Epithelial cell of proximal tubule (primary cell): ENCODE measurements at regions not wholly inside any gene's neighbourhood (a gene's known extent, or its start where the extent isn't known, plus 50 kb on each side); places are given as distances from the start of the nearest gene placed in this dataset.

Source experiments
- DNase-seq: peaks from one replicate; pipeline ENCODE4 v3.0.0-alpha.2; 2011; ENCODE audit warnings: low read depth
- H3K4me3 ChIP-seq: 2 replicates; pipeline ENCODE4 v1.5.1; 2011; ENCODE audit warnings: low read depth, mild to moderate bottlenecking, low read length
- CTCF ChIP-seq: conservative IDR thresholded peaks from 2 replicates; pipeline ENCODE4 v1.5.1; 2012; ENCODE audit warnings: low read depth, mild to moderate bottlenecking, low read length

GRCh38 chr12:118680356-118680963 is 300.9 kb upstream of the SRRM4 start:
- DNase-seq: no peak
- H3K4me3 ChIP-seq: no peak overlapping the region
- TF ChIP-seq CTCF: no peak

GRCh38 chr12:118682656-118683055 is 298.7 kb upstream of the SRRM4 start:
- no peak overlapping the region for H3K4me3 ChIP-seq
- TF ChIP-seq CTCF: no peak
- no peak for DNase-seq

DNA sequence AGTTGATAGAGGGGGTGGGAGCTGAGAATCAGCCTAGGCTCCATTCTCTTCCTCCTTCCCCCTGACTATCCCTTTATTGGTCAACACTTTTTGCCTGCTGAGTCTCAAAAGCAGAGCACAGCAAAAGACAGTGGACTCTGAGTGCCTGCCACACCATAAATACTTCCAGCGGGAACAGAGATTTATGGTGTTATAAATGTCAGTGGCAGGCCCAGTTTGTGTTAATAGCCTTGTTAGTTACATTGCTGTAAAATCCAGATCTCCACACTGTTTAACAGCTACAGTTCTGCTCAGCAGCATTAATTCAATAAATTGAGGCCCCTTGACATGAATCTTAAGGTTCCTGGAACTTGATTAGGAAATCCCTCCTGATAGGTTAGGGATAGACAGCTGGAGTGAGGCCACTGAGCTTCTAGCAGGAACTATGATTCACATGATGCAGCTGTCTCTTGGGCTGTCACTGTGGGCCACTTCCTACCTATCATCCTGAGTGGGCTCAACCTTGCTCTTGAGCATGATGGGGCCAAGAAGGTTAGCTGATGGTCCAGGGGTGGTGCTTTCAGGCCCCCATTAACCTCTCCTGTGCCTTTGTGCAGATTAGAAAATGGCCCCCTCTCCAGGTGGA is 295.2 kb upstream of the SRRM4 start:
- H3K4me3 ChIP-seq: no peak overlapping the region
- no peak for DNase-seq
- TF ChIP-seq CTCF: no peak

GRCh38 chr12:118689793-118690192 is 291.5 kb upstream of the SRRM4 start:
- TF ChIP-seq CTCF: no peak
- DNase-seq: no peak
- H3K4me3 ChIP-seq: no peak overlapping the region

GRCh38 chr12:118690506-118690905 is 290.8 kb upstream of the SRRM4 start:
- no peak for TF ChIP-seq CTCF
- H3K4me3 ChIP-seq: no peak overlapping the region
- no peak for DNase-seq

DNA sequence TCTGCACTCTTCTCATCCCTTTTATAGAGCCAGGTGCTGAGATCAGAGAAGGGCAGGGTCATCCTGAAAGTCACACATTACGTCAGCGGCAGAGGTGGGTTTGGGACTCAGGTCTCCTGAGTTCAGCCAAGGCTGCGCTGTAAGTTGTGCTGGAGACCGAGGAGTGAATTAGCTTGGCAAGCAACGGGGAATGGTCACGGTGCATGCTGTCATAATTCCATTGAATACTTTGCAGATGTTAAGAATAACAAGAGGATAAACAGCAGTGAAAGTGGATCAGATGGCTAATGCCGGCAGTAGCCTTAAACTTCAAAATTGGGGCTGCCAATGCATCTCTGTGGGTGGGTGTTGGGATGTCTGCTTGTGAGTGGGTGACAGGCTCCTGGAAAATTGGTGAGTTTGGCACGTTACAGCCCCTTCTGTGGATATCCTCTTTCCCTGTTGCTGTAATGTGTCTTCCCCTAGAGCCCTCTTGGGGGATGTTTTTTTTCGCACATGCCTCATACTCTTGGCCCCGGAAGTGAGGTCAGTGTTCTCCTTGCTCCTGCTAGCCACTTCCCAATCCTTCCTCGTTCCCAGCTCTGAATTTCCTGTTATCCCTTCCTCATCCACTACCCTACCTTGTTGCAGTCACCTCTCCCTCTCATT is 287.1 kb upstream of the SRRM4 start:
- no peak for TF ChIP-seq CTCF
- no peak for DNase-seq
- H3K4me3 ChIP-seq: no peak overlapping the region
